ENCODE measurements at regions not wholly inside any gene's neighbourhood (a gene's known extent, or its start where the extent isn't known, plus 50 kb on each side); places are given as distances from the start of the nearest gene placed in this dataset.

GRCh38 chr20:60974022-60974421, 278.0 kb upstream of the CDH4 start:
- TF ChIP-seq, protein P1, sequence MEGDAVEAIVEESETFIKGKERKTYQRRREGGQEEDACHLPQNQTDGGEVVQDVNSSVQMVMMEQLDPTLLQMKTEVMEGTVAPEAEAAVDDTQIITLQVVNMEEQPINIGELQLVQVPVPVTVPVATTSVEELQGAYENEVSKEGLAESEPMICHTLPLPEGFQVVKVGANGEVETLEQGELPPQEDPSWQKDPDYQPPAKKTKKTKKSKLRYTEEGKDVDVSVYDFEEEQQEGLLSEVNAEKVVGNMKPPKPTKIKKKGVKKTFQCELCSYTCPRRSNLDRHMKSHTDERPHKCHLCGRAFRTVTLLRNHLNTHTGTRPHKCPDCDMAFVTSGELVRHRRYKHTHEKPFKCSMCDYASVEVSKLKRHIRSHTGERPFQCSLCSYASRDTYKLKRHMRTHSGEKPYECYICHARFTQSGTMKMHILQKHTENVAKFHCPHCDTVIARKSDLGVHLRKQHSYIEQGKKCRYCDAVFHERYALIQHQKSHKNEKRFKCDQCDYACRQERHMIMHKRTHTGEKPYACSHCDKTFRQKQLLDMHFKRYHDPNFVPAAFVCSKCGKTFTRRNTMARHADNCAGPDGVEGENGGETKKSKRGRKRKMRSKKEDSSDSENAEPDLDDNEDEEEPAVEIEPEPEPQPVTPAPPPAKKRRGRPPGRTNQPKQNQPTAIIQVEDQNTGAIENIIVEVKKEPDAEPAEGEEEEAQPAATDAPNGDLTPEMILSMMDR (IDR thresholded peaks at IDR 0.05) = no peak
- TF ChIP-seq POLR2A (IDR thresholded peaks at IDR 0.05) = no peak

All from uterus (tissue), 2 donors.